Stimulated activated CD4-positive, alpha-beta T cell treated with anti-CD3 and anti-CD28 coated beads, Interleukin-1b, Interleukin-23, amount 100 ng/mL, for 4 hours (primary cell): ENCODE measurements at regions not wholly inside any gene's neighbourhood (a gene's known extent, or its start where the extent isn't known, plus 50 kb on each side); places are given as distances from the start of the nearest gene placed in this dataset.

Source experiments
- DNase-seq, 2 donors: peaks; one replicate each; pipeline ENCODE4 v3.0.0-alpha.2; 2020; ENCODE audit warnings: low read depth in 2 of 2

DNA sequence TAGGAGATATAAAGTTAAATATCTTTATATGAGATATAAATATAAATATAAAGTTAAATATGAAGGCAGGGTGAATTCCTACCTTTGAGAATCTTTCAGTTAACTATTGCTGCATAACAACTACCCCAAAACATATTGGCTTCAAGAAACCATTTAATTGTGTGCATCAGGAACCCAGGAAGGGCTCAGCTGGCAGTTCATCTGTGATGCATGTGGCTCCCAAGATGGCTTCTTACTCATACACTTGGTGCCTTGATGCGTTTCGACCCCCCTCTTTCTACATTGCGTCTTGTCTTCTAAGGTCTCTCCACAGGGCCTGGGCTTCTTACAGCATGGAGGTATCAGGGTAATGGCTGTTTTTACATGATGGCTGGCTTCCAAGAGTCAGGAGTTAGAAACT, 253.9 kb upstream of the CRY1 start:
- no peak for DNase-seq

DNA sequence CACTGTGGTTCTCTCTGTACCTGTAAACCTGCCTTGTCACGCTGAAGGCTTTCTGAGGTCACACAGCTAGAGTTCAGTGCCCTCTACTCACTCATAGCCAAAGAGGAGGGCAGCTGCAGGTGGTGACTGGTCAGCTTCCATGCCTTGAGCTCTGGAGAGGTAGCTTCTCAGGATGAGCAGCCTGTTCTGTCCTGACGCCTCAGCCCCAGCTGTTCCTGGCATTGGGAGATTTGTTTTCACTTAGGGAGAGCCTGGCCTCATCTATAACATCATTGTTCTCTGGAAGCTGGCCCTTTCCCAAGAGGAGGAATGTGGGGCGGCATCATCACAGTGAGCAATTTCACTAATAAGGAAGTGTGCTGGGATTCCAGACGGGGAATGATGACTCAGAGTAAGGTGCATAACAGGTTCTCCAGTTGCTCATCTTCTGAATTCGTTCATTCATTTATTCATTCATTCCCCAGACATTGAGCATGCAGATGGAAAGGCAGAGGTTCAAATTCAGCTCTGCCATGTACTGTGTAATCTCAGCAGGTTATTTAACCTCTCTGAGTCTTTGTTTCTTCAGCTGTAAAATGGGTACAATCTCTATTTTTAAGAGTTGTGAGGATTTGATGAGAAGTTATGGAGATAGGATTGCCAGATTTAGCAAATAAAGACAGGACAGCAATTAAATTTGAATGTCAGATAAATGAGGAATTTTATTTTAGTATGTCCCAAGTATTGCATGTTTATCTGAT, 255.8 kb upstream of the CRY1 start:
- DNase-seq: no peak

DNA sequence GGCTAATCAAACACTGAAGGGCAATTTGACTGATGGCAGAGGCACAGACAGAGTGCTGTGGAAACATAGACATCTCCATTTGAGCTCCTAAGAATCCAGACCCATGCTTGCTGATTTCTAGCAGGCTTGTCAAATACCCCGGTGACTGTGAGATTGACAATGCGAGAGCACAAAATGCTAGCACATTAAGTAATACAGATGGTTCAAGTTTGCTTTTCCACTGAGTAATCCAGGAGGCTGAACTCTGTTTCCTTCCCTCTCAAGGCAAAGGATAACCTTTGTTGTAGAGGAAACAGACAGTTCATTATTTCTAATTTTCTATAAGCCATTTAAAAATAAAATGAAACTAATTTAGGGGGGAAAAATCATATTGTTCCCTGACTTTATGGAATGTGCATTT, 256.5 kb upstream of the CRY1 start:
- no peak for DNase-seq

DNA sequence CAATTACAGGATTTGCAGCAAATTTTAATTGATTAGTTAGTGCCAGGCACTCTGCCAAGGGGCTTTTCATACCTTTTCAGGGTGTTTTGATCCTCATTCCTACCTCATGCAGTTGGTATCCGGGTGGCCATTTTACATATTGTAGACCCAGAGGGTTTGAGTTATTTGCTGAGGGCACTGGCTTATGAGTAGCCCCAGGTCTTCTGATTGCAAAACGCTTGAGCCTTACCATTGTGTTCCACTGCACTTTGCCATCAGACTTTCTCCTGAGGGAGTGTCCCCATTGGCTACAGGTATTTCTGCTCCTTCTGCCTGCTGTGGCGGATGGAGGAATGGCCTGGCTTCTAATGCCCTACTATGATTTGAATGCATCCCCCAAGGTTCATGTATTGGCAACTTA, 257.8 kb upstream of the CRY1 start:
- no peak for DNase-seq

DNA sequence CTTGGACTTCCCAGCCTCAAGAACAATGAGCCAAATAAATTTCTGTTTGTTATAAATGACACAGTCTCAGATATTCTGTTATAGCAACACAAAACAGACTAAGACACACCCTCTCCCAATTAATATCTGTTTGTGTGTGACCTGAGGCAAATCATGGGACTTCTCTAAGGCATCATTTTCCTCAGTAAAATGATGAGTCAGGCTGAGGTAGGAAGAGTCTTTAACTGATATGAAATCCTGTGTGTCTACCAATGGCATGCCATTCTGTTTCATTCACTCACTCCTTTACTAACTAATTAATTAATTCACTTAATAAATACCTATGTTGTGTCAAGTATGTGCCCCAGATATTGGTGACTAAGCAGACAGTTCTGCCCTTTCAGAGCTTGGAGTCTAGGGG, 258.4 kb upstream of the CRY1 start:
- no peak for DNase-seq

DNA sequence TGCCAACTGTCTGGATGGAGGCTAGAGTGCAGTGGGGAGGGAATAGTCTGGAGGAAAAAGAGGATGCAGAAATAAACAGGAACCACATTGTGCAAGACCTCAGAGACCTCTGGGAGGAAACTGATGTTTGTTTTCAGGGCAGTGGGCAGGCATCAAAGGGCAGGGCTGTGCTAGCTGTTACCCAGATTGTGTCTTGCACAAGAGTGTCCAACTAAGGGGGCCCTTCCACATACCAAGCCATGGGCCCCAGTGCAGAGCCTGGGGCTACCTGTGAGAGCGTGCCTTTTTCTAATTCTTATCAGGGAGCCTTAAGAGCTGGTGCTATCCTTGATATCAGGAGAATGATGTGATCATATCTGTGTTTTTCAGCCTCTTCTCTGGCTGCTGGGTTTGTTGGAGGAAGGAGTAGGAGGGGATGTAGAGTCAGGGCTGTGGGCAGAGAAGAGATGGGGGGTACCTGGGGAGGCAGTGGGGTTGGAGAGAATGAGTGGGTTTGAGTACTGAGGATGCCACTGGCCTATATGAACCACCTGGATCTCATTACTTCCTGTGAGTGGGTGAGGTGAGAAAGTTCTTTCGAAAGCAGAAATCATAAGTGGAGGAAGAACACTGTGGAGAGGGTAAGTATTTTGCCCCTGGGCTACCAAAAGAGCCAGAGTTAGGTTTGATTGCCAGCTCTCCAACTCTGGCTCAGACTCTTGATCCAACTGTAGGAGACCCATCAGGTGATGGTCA, 259.2 kb upstream of the CRY1 start:
- peak in 1 of 2 donors; percentile 22 for DNase-seq

DNA sequence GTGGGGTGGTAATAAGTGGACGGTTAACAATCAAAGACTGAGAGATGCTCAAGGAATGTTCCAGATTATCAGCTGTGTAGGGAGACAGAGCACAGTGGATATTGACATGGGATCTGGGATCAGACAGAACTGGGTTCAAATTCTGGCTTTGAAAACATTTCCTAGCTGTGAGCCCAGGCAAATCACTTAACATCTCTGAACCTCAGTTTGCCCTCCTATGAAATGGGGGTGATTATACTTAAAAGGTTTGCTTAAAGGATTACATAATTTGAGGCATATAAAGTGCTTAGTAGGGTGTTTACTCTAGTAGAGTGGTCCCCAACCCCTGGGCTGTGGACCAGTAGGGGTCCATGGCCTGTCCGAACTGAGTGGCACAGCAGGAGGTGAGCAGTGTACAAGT, 260.0 kb upstream of the CRY1 start:
- DNase-seq: no peak

DNA sequence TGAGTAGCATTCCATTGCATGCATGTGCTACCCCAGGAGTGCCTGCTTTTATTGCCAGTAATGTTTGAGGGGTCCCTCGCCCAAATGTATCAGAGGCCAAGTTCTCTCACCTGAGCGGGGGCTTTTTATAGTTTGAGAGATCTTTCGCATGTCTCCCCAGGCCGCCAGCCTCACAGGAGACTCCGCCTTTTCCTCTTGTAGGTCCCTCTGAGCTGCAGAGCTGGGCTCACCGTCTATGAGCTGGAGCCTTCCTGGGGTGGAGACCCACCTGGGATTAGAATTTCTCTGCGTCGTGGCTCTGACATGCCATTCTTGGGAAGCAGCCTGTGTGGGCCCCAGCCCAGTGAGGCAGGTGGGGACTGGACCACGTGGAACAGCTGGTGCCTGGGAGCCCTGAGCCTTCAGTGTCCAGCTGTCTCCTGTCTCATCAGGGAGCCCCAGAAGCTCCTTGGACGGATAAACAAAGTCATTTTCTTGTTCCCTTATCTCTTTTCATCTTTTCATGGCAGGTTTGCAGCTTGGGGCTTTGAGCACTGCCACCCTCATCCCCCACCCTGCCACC, 261.7 kb upstream of the CRY1 start:
- DNase-seq: no peak

DNA sequence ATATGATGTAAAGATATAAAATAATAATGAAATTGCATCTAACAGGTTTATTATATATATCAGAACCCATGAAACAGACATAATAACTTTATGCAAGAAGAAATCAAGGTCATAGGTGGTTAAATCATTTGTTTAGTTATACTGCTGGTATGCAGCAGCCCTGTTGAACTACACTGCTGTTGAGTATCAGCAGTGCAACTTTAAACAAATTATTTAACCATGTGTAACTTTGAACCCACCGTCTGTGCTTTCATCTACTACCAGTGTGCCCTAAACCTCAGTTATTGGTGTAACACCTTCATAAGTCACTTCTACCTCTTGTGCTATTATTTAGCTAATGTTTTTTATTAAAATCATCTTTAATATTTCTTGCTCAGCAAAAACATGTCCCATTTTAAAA, 262.3 kb upstream of the CRY1 start:
- DNase-seq: no peak

DNA sequence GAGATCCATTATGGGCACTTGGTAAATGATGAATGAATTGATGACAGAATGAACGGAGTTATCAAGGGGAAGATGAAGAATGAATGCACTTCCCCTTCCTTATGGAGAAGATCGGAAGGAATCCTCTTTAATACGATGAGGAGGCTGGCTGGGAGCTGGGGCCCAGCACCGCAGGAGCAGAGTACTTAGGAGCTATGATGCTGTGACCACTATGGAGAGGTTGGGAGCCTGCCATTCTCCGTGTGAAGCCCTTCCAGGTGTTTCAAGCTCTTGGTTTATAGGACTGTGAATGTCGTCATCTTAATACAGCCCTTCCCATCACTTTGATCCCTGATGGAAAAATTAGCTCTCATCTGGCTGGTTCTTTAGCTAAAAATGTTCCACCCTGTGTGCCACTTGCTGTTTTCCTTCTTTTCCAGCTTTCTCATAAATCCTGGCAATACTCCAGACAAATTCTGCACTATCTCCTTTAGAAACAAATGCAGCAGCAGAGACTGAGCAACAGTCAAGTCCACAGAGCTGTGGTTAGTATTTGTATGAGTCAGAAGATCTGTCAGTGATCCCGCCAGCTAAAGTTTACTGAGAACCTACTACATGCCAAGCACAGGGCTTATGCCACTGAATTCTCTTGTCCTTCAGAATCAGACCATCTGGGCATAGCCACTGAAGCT, 263.1 kb upstream of the CRY1 start:
- no peak for DNase-seq

DNA sequence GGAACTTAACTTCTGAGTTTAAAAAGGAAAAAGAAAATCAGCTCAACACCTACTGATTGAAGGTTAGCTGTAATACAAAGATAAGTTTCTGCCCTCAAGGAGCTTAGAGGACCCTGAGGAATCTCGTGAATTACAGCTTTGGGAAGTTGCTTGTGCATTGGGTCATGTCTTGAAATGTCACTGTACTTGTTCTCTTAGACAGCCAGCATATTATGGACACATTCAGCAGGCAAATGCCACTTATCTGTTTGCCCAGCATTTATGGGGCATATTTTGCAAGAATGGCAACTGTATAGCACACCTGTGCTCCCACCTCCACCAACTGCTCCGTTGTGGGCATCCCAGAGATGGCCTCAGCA, 263.6 kb upstream of the CRY1 start:
- DNase-seq: no peak

DNA sequence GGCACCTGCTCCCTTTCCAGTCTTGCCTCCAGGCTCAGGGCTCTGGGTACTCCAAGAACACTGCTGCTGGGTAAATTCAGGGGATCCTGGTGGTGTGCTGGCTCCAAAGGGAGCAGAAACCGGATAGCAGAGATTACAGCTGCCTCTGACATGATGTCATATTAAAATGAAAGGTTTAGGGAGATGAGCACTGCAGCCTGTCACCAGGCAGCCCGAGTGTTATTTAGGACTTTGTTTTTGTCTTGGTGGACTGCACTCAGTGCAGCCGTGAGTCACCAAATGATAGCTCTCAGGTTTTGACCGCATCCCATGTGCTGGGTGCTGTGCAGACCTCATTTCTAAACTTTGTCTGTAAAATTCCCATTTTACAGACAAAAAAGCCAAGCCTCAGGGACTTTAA, 266.0 kb upstream of the CRY1 start:
- no peak for DNase-seq

DNA sequence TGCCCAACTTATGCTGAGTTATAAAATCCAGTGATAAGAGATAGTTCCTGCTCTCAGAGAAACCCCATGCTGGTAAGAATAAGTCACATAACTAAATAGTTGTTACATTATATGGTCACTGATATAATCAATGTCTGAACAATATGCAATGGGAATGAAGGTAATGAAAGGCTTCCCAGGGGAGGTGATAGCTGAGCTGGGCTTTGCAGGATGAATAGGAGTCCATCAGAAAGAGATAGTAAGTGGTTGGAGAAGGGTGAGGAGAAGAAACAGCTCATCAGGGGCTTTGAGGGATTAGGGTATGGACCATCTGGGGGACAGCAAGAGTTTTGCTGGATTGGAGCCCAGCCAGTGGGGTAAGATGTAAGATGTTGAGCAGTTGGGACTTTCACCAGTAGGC, 266.7 kb upstream of the CRY1 start:
- DNase-seq: no peak

DNA sequence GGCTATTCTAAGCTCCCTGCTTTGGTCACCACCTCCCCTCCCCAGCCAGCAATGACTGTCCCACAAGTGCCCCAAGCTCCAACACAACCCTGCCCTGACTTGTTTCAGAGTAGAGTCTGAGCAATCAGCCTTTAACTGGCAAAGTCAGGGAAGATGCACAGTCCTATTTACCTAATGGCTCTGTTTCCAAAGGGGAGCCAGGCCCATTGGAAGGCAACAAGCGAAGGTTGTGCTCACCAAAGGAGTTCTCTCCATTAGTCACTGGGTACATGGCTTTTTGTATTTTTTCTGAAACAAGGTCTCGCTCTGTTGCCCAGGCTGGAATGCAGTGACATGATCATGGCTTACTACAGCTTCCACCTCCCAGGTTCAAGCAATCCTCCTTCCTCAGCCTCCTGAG, 267.1 kb upstream of the CRY1 start:
- DNase-seq: no peak

DNA sequence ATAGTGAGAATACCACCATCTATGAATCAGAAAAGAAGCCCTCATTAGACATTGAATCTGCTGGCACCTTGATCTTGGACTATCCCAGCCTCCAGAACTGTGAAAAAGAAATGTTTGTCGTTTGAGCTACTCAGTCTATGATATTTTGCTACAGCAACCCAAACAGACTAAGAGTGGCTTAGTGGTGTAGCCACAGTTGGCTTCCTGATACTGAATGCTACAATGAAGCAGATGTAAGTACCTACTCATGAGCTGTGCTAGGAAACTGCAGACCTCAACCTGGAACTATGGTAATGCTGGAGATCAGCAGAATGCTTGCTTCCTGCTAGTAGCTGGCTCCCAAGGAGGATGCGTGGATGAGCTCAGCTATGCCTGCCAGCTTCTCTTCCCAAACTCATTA, 268.6 kb upstream of the CRY1 start:
- DNase-seq: no peak

DNA sequence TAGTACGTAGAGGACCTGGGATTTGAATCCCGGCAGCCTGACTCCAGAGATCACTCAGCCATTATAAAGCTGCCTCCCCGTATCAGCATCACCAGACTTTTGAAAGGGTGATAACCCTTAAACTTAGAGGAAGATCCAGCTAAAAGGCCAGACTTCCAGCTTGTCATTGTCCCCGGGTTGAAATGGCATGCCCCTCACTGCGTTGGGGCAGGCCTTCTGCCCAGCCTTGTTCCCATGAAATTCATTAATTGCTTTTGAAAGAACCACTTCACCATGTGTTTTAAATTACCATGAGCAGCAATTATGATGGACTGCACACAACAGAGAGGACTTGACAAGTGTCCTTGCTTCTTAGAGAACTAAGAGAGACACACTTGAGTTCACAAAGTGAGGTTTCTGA, 269.6 kb upstream of the CRY1 start:
- DNase-seq: no peak

DNA sequence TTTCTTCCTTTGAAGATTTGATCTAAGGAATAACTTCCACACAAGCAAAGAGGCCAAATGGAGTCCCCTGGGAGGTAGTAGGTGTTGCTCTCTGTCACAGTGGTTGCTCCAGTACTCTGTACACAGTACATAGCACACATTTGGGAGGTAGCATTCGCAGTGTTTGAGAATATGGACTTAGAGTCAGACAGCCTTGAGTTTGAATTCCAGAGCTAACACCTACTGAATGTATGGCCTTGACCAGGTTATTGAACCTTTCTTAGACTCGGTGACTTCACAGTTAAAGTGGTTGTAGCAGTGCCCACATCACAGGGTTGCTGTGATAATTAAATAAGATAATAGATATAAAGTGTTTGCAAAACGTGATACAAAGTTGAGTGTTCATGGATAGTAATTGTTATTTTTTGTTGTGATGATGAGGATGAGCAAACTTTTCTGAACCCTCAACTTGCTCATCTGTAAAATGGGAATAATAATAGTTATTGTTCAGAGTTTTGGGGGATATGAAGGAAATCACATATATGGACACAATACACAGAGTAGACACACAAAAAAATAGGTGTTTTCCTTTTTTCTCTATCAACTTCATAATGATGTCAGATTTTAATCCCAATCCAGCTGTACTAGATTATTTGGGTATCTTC, 271.6 kb upstream of the CRY1 start:
- no peak for DNase-seq

DNA sequence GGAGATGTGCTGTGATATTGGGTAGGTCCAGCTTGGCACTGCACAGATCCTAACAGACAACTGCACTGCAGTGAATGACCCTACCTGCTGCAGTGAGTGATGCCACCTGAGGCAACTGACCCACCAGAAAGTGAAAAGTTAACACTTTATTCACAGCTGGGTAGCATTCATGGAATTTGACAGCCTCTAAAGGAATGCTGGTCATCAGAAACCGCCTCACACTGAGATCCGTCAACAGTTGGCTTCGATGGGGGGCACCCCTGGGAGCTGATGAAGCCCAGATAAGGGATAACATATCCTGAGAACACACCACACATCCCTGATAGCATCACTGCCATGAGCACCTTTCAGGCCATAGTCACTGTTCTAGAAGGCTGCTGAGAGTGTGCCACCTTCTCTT, 272.4 kb upstream of the CRY1 start:
- DNase-seq: no peak

DNA sequence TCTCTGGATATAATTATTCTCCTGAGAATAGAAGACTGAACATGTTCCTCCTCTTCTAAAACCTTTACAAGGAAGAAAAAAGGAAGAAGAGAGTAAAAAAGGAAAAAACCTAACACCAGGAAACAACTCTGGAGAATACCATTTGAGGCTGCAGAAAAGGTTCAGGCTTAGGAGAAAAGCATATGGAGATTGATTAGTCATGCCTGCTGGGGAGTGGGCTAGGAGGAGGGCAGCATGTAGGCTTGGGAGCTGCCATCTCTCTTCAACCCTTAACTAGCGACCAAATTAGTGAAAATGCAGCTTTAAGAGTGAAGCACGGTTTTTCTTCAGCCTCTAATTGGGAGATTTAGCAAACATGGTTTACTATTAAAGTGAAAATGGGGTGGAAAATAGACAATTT, 273.0 kb upstream of the CRY1 start:
- no peak for DNase-seq

DNA sequence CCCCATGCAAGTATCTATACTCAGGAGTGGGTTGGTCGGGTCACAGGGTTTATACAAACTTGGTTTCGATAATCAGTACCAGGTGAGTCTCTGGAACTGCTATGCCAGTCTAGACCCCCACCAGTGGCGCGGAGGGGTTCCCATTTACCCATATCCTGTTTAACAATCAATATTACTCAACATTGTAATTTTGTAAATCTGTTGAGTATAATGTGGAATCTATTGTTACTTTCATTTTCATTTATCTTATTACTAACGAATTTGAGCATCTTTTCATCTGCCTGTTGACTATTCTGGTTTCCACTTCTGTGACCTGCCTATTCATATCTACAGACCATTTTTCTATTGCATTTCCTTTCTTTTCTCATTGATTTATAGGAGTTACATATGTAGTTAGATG, 275.2 kb upstream of the CRY1 start:
- peak in 1 of 2 donors; percentile 35 for DNase-seq

DNA sequence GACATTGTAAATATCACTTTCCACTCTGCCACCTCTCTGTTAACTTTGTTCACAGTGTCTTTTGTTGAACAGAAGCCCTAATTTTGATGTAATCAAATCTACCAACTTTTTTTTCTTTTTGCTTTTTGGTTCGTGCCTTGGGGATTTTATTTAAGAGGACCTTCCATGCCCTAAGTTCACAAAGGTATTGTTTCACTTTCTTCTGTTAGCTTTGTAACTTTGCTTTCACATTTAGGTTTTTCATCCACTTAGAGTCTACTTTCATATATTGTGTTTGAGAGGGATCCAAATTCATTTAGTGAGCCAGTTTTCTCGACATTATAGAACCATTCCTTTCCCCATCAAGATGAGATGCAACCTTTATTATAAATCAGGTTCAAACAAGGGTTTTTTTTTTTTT, 275.7 kb upstream of the CRY1 start:
- DNase-seq: no peak

DNA sequence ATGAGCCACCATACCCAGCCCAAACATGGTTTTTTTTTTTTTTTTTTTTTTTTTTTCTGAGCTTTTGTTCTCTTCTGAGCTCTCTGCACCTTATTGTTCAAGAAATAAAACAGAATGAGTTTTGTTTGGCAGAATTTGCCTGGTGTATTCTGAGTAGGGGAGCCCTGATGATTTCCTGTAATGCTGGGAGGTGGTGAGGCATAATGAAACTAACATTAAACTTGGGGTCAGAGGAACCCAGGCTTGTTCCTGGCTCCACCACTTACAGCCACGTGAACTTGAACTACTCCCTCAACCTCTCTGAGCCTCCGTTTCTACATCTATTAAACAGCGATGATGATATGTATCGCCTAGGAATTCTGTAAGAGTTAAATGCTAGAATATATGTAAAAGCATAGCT, 276.3 kb upstream of the CRY1 start:
- DNase-seq: peak in 1 of 2 donors; percentile 29
